HepG2 (cell line): ENCODE measurements at regions not wholly inside any gene's neighbourhood (a gene's known extent, or its start where the extent isn't known, plus 50 kb on each side); places are given as distances from the start of the nearest gene placed in this dataset.
"Not testable (repeated sequence)": the region's sequence is repeated elsewhere in the genome, so short reads cannot be mapped to it uniquely, and the experiment has no call there.

ENCODE experiments used
- BRCA1 ChIP-seq: sonication (generic); formaldehyde crosslinking; IDR thresholded peaks from 2 replicates; pipeline ENCODE4 v1.4.0; 2020; ENCODE audit warnings: missing genetic modification reagents
- EZH2 ChIP-seq: conservative IDR thresholded peaks from 2 replicates; pipeline ENCODE4 v1.6.1; 2012; ENCODE audit warnings: mild to moderate bottlenecking, low read depth, low read length, moderate library complexity
- FOXP1 ChIP-seq, 2 experiments: fragments of 450-650 bp in 1 of 2; IDR thresholded peaks; 2 replicates each; pipeline ENCODE4 v1.6.1; 2017 to 2018; ENCODE audit warnings: antibody characterized with exemption in 1 of 2
- JUN ChIP-seq: sonication (generic); formaldehyde crosslinking; IDR thresholded peaks from 2 replicates; pipeline ENCODE4 v1.4.0; 2020; ENCODE audit warnings: mild to moderate bottlenecking, missing genetic modification reagents
- NFYC ChIP-seq: IDR thresholded peaks from 2 replicates; pipeline ENCODE4 v1.6.1; 2016; ENCODE audit warnings: missing genetic modification reagents, missing compliant biosample characterization
- RAD21 ChIP-seq: fragments of 450-650 bp; formaldehyde crosslinking; IDR thresholded peaks from 2 replicates; pipeline ENCODE4 v1.5.0; 2020; ENCODE audit warnings: mild to moderate bottlenecking
- RFX5 ChIP-seq: IDR thresholded peaks from 2 replicates; pipeline ENCODE4 v1.6.1; 2011; ENCODE audit warnings: low read depth, low read length, improper control_type of control experiment
- TARDBP ChIP-seq: sonication (generic); formaldehyde crosslinking; IDR thresholded peaks from 2 replicates; pipeline ENCODE4 v1.8.0; 2022; ENCODE audit warnings: mild to moderate bottlenecking, missing genetic modification reagents
- ZNF546 ChIP-seq: sonication (generic); formaldehyde crosslinking; conservative IDR thresholded peaks from 2 replicates; pipeline ENCODE4 v1.8.1; 2023; ENCODE audit warnings: mild to moderate bottlenecking, missing genetic modification reagents
- ZNF598 ChIP-seq: sonication (generic); formaldehyde crosslinking; IDR thresholded peaks from 2 replicates; pipeline ENCODE4 v1.5.1; 2020; ENCODE audit warnings: mild to moderate bottlenecking, missing genetic modification reagents, borderline replicate concordance

DNA sequence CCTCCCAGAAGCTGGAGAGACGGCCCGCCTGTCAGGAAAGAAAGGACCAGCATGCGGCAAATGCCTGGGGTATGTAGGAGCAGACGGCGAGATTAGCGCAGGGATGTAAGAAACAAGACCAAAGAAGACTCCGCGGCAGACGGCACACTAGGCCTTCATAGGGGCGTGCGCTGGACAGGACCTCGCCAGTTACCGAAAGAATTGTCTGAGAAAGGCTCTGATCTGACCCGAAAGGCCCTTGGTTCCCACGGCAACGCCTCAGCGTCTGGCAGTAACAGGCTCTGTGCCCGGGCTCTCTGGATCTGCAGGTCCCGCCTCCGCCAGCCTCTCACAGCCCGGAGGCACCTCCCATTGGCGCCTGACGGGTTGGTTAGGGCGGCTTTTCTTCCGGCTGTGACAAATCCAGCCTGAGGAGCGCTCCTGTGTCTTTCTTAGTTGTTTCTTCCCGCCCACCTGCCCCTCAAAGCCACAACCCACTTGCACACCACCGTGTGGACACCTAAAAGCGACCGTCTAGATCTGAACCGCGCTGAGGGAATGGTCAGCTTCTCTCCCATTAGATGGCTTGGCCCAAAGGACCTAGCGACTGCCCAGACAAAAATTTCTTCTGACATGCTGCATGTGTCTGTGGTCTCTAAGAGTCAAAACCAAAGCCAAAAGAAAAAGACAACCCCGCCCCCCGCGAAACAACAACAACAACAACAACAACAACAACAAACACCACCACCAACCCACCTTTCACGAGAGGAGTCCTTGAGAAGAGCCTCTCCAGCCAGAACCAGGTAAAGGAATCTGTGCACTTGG lies 58.2 kb upstream of the ZNF527 start:
- TF ChIP-seq RFX5; RAD21; ZNF546 (CRISPR knock-in tag); JUN; EZH2; BRCA1; ZNF598 (CRISPR knock-in tag); FOXP1 (CRISPR knock-in tag; IDR thresholded peaks at IDR 0.05); TARDBP (CRISPR knock-in tag): not testable (repeated sequence)
- peak; percentile 72 for TF ChIP-seq FOXP1 (IDR thresholded peaks at IDR 0.05)
- 0 out of 2 replicates have a peak, but pooled peaks have one; percentile 24 for TF ChIP-seq NFYC (CRISPR knock-in tag)
